Nephron progenitor cell (in vitro differentiated cells): ENCODE measurements at regions not wholly inside any gene's neighbourhood (a gene's known extent, or its start where the extent isn't known, plus 50 kb on each side); places are given as distances from the start of the nearest gene placed in this dataset.

ENCODE experiments used
- DNase-seq: peaks from one replicate; pipeline ENCODE4 v3.0.0; 2021
- H3K27ac Mint-ChIP-seq: 2 replicates; pipeline ENCODE4 v1.8.0; 2021; ENCODE audit warnings: mild to moderate bottlenecking, moderate library complexity, mixed read lengths
- H3K27me3 Mint-ChIP-seq: 2 replicates; pipeline ENCODE4 v1.8.0; 2021; ENCODE audit warnings: mild to moderate bottlenecking, low read depth, mixed read lengths; ENCODE audit not compliant: poor library complexity
- H3K36me3 Mint-ChIP-seq: 2 replicates; pipeline ENCODE4 v1.8.0; 2021; ENCODE audit warnings: low read depth, mixed read lengths
- H3K4me1 Mint-ChIP-seq: 2 replicates; pipeline ENCODE4 v1.8.0; 2021; ENCODE audit warnings: mixed read lengths
- H3K4me3 Mint-ChIP-seq: 2 replicates; pipeline ENCODE4 v1.8.0; 2021; ENCODE audit warnings: mild to moderate bottlenecking, moderate library complexity, mixed read lengths
- H3K9me3 Mint-ChIP-seq: 2 replicates; pipeline ENCODE4 v1.8.0; 2021; ENCODE audit warnings: mild to moderate bottlenecking, moderate library complexity, mixed read lengths
- TF ChIP-seq, protein P1 (sequence below): fragments of 200-600 bp; sonication (generic); IDR thresholded peaks from 2 replicates; pipeline ENCODE4 v1.5.0; 2021; ENCODE audit warnings: antibody characterized with exemption

DNA sequence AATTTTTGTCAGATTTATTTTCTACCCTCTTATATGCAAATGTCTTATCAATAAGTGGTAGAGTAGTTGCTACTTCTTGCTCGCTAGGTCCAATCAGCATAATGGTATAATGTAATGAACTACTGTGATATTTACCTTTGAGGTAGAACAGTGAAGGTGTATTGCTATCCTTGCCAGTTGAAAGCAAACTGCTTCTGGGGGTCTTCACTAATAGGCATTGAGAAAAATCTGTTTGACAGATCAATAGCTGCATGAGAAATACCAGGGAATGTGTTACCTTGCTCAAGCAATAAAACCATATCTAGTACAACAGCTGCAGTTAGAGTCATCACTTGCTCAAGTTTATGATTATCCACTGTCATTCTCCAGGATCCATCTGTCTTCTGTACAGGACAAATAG lies 50.1 kb upstream of the EFEMP1 start:
- TF ChIP-seq, protein P1, sequence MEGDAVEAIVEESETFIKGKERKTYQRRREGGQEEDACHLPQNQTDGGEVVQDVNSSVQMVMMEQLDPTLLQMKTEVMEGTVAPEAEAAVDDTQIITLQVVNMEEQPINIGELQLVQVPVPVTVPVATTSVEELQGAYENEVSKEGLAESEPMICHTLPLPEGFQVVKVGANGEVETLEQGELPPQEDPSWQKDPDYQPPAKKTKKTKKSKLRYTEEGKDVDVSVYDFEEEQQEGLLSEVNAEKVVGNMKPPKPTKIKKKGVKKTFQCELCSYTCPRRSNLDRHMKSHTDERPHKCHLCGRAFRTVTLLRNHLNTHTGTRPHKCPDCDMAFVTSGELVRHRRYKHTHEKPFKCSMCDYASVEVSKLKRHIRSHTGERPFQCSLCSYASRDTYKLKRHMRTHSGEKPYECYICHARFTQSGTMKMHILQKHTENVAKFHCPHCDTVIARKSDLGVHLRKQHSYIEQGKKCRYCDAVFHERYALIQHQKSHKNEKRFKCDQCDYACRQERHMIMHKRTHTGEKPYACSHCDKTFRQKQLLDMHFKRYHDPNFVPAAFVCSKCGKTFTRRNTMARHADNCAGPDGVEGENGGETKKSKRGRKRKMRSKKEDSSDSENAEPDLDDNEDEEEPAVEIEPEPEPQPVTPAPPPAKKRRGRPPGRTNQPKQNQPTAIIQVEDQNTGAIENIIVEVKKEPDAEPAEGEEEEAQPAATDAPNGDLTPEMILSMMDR: no peak
- H3K4me3 Mint-ChIP-seq: no peak overlapping the region
- DNase-seq: no peak
- H3K27ac Mint-ChIP-seq: no peak overlapping the region
- H3K27me3 Mint-ChIP-seq: peaks cover 10% of the 10 kb centered on the region
- no peaks in the 10 kb centered on the region for H3K36me3 Mint-ChIP-seq
- peaks cover 4% of the 10 kb centered on the region for H3K9me3 Mint-ChIP-seq
- peaks cover 6% of the 10 kb centered on the region for H3K4me1 Mint-ChIP-seq

DNA sequence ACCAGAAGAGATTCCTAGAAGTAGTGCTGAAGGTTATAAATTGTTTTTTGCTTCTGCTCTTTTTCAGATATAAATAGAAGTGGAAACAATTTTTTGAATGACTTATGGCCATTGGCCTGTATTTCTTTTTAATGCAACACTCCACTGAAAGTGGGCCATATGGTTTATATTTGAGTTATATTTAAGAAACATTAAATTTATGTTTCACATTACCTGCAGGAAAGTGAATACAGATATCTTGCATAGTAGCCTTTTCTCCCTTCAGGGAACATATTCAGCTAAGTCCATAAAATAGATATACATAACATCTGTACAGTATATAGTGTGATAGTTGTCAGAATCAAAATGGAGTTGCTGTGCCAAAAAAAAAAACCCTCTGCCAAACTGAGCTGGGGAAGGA lies 53.1 kb upstream of the EFEMP1 start:
- DNase-seq: no peak
- Mint-ChIP-seq H3K36me3 (no peaks in the 10 kb centered on the region), H3K27ac (no peak overlapping the region), H3K9me3 (peaks cover 12% of the 10 kb centered on the region), H3K4me3 (no peak overlapping the region), H3K27me3 (peaks cover 4% of the 10 kb centered on the region), H3K4me1 (peaks cover 6% of the 10 kb centered on the region)
- TF ChIP-seq, protein P1: no peak

DNA sequence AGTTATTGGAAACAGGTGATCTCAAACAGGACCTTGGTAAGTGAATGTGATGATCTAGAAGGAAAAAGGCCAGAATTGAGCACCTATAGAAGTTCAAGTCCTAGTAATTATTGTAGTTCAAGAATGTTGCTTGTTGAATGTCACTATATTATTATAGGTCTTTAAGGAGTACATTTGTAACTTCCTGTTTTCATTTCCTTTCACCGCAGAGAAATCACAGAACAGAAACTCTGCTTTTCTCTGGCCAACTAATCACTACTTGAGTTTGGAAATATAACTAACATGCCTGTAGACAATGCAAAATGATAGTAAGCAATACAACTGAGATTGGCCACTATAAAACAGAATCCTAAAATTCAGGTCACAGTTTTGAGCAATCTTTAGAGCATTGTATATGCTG lies 61.8 kb upstream of the EFEMP1 start:
- no peak overlapping the region for H3K27ac Mint-ChIP-seq
- H3K36me3 Mint-ChIP-seq: no peaks in the 10 kb centered on the region
- no peak for DNase-seq
- H3K4me3 Mint-ChIP-seq: no peak overlapping the region
- H3K4me1 Mint-ChIP-seq: no peaks in the 10 kb centered on the region
- peaks cover 7% of the 10 kb centered on the region for H3K27me3 Mint-ChIP-seq
- TF ChIP-seq, protein P1: no peak
- H3K9me3 Mint-ChIP-seq: peaks cover 4% of the 10 kb centered on the region

DNA sequence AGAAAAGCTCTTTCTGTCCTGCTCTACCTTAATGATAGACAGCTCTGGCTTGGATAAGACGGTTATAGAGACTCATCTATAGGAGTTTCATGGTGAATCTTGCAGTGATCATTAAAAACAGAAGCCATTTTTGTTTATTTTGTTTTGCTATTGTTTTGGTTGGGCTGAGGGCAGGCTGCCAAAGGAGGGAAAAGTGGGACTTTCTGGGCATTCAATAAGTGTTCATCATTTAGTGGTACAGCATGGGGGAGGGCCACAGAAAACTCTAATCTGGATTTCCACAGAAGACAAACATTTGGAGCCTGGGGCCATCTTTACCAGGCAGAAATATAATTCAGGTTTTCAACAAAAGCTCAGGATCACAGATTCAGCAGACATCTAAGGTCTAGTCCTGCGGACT lies 62.4 kb upstream of the EFEMP1 start:
- Mint-ChIP-seq H3K27ac (no peak overlapping the region), H3K4me3 (no peak overlapping the region), H3K27me3 (peaks cover 7% of the 10 kb centered on the region), H3K36me3 (no peaks in the 10 kb centered on the region), H3K4me1 (no peaks in the 10 kb centered on the region), H3K9me3 (peaks cover 3% of the 10 kb centered on the region)
- TF ChIP-seq, protein P1: no peak
- no peak for DNase-seq

DNA sequence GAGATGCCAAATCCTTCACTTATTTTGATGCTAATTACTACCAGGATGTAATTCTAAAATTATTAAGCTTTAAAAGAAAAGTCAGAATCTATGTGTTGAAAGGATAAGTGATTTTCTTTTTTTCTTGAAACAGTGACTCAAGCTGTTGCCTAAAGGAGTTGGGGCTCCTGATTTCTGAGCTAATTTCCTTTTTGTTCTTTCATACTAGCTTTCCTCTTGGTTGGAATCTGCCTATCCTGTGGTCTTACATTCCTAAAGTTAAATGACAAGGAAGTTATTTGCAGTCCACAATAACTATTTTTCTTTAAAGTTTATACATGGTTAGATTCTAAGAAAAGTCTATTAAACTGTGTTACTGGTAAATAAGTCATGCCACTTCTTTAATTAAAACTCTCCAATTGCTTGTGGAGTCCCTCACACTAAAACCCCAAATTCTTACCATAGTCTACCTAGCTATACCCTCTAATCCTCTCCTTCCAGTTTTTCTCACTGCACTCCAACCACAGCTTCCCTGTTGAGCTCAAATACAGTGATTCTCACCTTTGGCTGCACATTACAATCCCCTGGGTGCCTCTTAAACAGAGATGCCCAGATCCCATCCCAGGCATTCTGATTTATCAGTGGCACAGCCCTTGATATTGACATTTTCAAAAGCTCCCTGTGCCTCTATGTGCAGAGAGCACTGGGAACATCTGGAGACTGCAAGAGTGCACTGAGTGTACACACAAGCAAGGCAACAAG lies 63.3 kb upstream of the EFEMP1 start:
- Mint-ChIP-seq H3K4me1 (no peaks in the 10 kb centered on the region), H3K9me3 (no peaks in the 10 kb centered on the region), H3K27me3 (peaks cover 7% of the 10 kb centered on the region), H3K27ac (no peak overlapping the region), H3K36me3 (no peaks in the 10 kb centered on the region), H3K4me3 (no peak overlapping the region)
- DNase-seq: no peak
- TF ChIP-seq, protein P1: no peak

DNA sequence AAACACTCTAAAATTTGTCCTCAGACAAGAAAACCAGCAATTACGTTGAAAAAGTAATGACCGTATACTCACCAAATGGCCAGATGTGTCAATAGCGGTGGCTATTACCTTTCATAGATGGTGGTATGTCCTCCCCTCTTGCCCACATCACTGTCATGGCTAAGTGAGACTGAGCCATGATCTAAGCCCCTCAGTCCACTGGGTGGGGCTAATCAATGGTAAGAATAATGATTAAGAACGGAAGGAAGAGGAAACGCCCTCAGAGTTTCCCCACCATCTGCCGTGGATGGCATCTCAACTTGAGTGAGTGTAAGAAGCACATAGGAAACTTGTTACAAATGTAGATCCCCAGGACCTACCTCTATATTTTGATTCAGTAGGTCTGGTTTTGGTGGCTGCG lies 65.8 kb upstream of the EFEMP1 start:
- no peaks in the 10 kb centered on the region for H3K9me3 Mint-ChIP-seq
- DNase-seq: no peak
- no peak overlapping the region for H3K27ac Mint-ChIP-seq
- H3K36me3 Mint-ChIP-seq: no peaks in the 10 kb centered on the region
- H3K4me3 Mint-ChIP-seq: no peak overlapping the region
- TF ChIP-seq, protein P1: no peak
- no peaks in the 10 kb centered on the region for H3K4me1 Mint-ChIP-seq
- peaks cover 4% of the 10 kb centered on the region for H3K27me3 Mint-ChIP-seq
